ENCODE measurements at regions not wholly inside any gene's neighbourhood (a gene's known extent, or its start where the extent isn't known, plus 50 kb on each side); places are given as distances from the start of the nearest gene placed in this dataset.

GRCh38 chr13:103969520-103970050 lies 903.4 kb upstream of the SLC10A2 start:
- H3K4me1 ChIP-seq, result peaks cover 7% of the 10 kb centered on the region
- H3K4me3 ChIP-seq, result no peak overlapping the region
- H3K36me3 ChIP-seq, result no peaks in the 10 kb centered on the region
- H3K9me3 ChIP-seq, result no peaks in the 10 kb centered on the region
- intact Hi-C loops (cut with DNase I), result no loop called here
- H3K27me3 ChIP-seq (ENCODE audit: low read depth), result no peaks in the 10 kb centered on the region
- TF ChIP-seq, protein P1, sequence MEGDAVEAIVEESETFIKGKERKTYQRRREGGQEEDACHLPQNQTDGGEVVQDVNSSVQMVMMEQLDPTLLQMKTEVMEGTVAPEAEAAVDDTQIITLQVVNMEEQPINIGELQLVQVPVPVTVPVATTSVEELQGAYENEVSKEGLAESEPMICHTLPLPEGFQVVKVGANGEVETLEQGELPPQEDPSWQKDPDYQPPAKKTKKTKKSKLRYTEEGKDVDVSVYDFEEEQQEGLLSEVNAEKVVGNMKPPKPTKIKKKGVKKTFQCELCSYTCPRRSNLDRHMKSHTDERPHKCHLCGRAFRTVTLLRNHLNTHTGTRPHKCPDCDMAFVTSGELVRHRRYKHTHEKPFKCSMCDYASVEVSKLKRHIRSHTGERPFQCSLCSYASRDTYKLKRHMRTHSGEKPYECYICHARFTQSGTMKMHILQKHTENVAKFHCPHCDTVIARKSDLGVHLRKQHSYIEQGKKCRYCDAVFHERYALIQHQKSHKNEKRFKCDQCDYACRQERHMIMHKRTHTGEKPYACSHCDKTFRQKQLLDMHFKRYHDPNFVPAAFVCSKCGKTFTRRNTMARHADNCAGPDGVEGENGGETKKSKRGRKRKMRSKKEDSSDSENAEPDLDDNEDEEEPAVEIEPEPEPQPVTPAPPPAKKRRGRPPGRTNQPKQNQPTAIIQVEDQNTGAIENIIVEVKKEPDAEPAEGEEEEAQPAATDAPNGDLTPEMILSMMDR (IDR thresholded peaks at IDR 0.05), result no peak
- ATAC-seq (no peak), DNase-seq (no peak)
- no peak overlapping the region for H3K27ac ChIP-seq

DNA sequence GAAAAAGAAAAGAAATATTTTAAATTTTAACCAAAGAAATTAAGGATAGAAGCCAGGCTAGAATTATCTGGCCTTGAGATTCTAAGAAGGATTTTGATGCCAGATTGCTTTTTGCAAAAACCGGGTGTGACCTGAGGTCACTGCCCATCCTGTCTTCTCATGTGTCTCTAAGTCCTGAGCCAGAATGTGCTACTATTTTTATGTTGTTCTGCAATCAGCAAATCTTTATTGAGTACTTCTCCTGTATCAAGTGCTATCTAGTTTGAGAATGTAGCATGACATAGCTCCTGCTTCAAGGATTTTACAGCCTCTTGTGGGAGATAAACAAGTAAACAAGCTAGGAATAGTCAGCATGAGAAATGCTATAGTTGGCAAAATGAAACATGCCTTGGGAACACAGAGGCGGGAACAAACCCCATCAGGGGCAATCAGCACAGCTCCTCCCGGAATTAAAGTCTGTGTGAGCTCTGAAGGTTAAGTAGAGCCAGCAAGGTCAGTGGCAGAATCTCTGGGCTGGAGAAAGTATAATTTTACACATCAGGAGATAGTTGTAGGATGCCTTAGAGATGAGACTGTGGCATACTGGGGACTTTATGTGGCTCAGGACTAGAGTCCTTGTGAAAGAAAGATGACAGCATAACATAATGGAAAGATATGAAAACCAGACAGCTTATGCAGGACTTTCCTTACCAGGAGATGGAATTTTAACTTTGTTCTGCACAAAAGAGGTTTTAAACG lies 899.5 kb upstream of the SLC10A2 start:
- peaks cover 7% of the 10 kb centered on the region for H3K4me1 ChIP-seq
- no peak overlapping the region for H3K27ac ChIP-seq
- TF ChIP-seq, protein P1 (IDR thresholded peaks at IDR 0.05), result no peak
- DNase-seq (no peak), ATAC-seq (no peak)
- H3K27me3 ChIP-seq (ENCODE audit: low read depth), result no peaks in the 10 kb centered on the region
- no peaks in the 10 kb centered on the region for H3K9me3 ChIP-seq
- no peak overlapping the region for H3K4me3 ChIP-seq
- intact Hi-C loops (cut with DNase I), result no loop called here
- H3K36me3 ChIP-seq, result no peaks in the 10 kb centered on the region

GRCh38 chr13:103961784-103962183 lies 895.6 kb upstream of the SLC10A2 start:
- H3K4me3 ChIP-seq, result no peak overlapping the region
- TF ChIP-seq, protein P1 (IDR thresholded peaks at IDR 0.05), result no peak
- H3K36me3 ChIP-seq, result no peaks in the 10 kb centered on the region
- H3K9me3 ChIP-seq, result no peaks in the 10 kb centered on the region
- no peak overlapping the region for H3K27ac ChIP-seq
- peaks cover 7% of the 10 kb centered on the region for H3K4me1 ChIP-seq
- DNase-seq (no peak), ATAC-seq (no peak)
- intact Hi-C loops (cut with DNase I), result no loop called here
- no peaks in the 10 kb centered on the region for H3K27me3 ChIP-seq (ENCODE audit: low read depth)

- Histone ChIP-seq H3K9me3 (no peaks in the 10 kb centered on the region), H3K27me3 (ENCODE audit: low read depth) (no peaks in the 10 kb centered on the region), H3K27ac (no peak overlapping the region), H3K4me3 (no peak overlapping the region), H3K4me1 (peaks cover 7% of the 10 kb centered on the region), H3K36me3 (no peaks in the 10 kb centered on the region)
- DNase-seq, result no peak
- TF ChIP-seq, protein P1 (IDR thresholded peaks at IDR 0.05), result no peak
- no peak for ATAC-seq
- intact Hi-C loops (cut with DNase I), result no loop called here
Observed at GRCh38 chr13:103961129-103961528, 894.9 kb upstream of the SLC10A2 start.

DNA sequence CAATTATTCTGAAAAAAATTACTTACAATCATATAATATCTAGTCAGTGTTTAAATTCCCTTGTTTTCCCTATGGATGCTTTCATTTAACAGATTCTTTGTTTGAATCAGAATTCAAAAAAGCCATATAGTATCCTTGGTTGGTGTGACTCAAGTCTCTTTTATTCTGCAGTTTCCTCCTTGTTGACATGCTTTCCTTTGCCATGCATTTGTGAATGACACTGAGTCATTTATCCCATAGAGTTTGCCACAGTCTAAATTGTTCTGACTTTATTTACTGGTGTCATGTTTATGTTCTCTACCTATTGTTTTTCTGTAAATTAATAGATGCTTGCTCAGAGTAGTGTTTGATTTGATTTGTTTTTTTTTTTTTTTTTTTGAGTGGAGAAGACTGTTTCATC lies 893.8 kb upstream of the SLC10A2 start:
- no peaks in the 10 kb centered on the region for H3K9me3 ChIP-seq
- no peaks in the 10 kb centered on the region for H3K27me3 ChIP-seq (ENCODE audit: low read depth)
- no peak overlapping the region for H3K4me3 ChIP-seq
- ATAC-seq (no peak), DNase-seq (no peak)
- H3K27ac ChIP-seq, result no peak overlapping the region
- no peaks in the 10 kb centered on the region for H3K36me3 ChIP-seq
- no peaks in the 10 kb centered on the region for H3K4me1 ChIP-seq
- TF ChIP-seq, protein P1 (IDR thresholded peaks at IDR 0.05), result no peak
- intact Hi-C loops (cut with DNase I), result no loop called here
